ENCODE measurements at regions not wholly inside any gene's neighbourhood (a gene's known extent, or its start where the extent isn't known, plus 50 kb on each side); places are given as distances from the start of the nearest gene placed in this dataset.

- no peak for TF ChIP-seq CTCF (conservative IDR thresholded peaks at IDR 0.05; ENCODE audit: low read depth in 2 of 2)
Observed at GRCh38 chr3:71944482-71945065, 159.6 kb upstream of the PROK2 start (continued).

- Mint-ChIP-seq H3K36me3 (ENCODE audit: low read depth) (no peaks in the 10 kb centered on the region), H3K4me3 (no peak overlapping the region), H3K9me3 (no peaks in the 10 kb centered on the region), H3K27me3 (ENCODE audit: insufficient read depth, low read depth, poor library complexity) (peaks cover 9% of the 10 kb centered on the region), H3K27ac (no peak overlapping the region), H3K4me1 (peaks cover 9% of the 10 kb centered on the region; the same call in 2 of the 3 replicates)
- TF ChIP-seq CTCF (conservative IDR thresholded peaks at IDR 0.05; ENCODE audit: low read depth in 2 of 2): peak; percentile 20 to 36; a peak in 2 of 4 replicates
- no peak for TF ChIP-seq JUNB (IDR thresholded peaks at IDR 0.05; ENCODE audit: unreplicated experiment)
- no peaks in the 10 kb centered on the region for H4K20me1 ChIP-seq (replicated peaks; ENCODE audit: insufficient read depth)
- ATAC-seq (peak; percentile 88), DNase-seq (ENCODE audit: low spot score) (peak; percentile 42)
- no peaks in the 10 kb centered on the region for H3K79me2 ChIP-seq (replicated peaks; ENCODE audit: insufficient read depth)
- H3K27me3 ChIP-seq (ENCODE audit: insufficient read depth): no peaks in the 10 kb centered on the region
- H3K4me1 ChIP-seq (ENCODE audit: insufficient read depth): no peaks in the 10 kb centered on the region
- peaks cover 4% of the 10 kb centered on the region; the same call in 1 of the 2 replicates for H3K9me2 ChIP-seq (ENCODE audit: insufficient read depth)
- no peak overlapping the region for H3K27ac ChIP-seq (ENCODE audit: low read depth)
- H3F3A ChIP-seq (replicated peaks; ENCODE audit: low read depth): no peaks in the 10 kb centered on the region
- H3K36me3 ChIP-seq (ENCODE audit: insufficient read depth): no peaks in the 10 kb centered on the region
- H3K4me3 ChIP-seq: no peak overlapping the region
- H2AFZ ChIP-seq: no peak overlapping the region; the same call in 1 of the 2 replicates
- H3K4me2 ChIP-seq: no peak overlapping the region
Observed at GRCh38 chr3:71942432-71943187, 157.7 kb upstream of the PROK2 start.

- H3K27ac Mint-ChIP-seq: no peak overlapping the region
- H3K4me1 Mint-ChIP-seq: peaks cover 9% of the 10 kb centered on the region; the same call in 2 of the 3 replicates
- ATAC-seq: no peak
- Histone ChIP-seq H3K4me2 (no peak overlapping the region), H3K27ac (ENCODE audit: low read depth) (no peak overlapping the region), H3F3A (replicated peaks; ENCODE audit: low read depth) (no peaks in the 10 kb centered on the region), H3K9me2 (ENCODE audit: insufficient read depth) (peaks cover 4% of the 10 kb centered on the region; the same call in 1 of the 2 replicates), H2AFZ (no peak overlapping the region), H3K27me3 (ENCODE audit: insufficient read depth) (no peaks in the 10 kb centered on the region), H4K20me1 (replicated peaks; ENCODE audit: insufficient read depth) (no peaks in the 10 kb centered on the region), H3K36me3 (ENCODE audit: insufficient read depth) (no peaks in the 10 kb centered on the region), H3K4me3 (no peak overlapping the region), H3K4me1 (ENCODE audit: insufficient read depth) (no peaks in the 10 kb centered on the region), H3K79me2 (replicated peaks; ENCODE audit: insufficient read depth) (no peaks in the 10 kb centered on the region)
- no peaks in the 10 kb centered on the region for H3K9me3 Mint-ChIP-seq
- H3K36me3 Mint-ChIP-seq (ENCODE audit: low read depth): no peaks in the 10 kb centered on the region
- peaks cover 9% of the 10 kb centered on the region for H3K27me3 Mint-ChIP-seq (ENCODE audit: insufficient read depth, low read depth, poor library complexity)
- DNase-seq (ENCODE audit: low spot score): no peak
- no peak overlapping the region for H3K4me3 Mint-ChIP-seq
- no peak for TF ChIP-seq ETS1 (IDR thresholded peaks at IDR 0.05)
- no peak for TF ChIP-seq STAT1 (IDR thresholded peaks at IDR 0.05; ENCODE audit: unreplicated experiment)
- no peak for TF ChIP-seq ZNF331 (CRISPR knock-in tag; IDR thresholded peaks at IDR 0.05; ENCODE audit: low read depth)
- no peak for TF ChIP-seq ZNF462 (CRISPR knock-in tag; IDR thresholded peaks at IDR 0.05)
- no peak for TF ChIP-seq JUNB (IDR thresholded peaks at IDR 0.05; ENCODE audit: unreplicated experiment)
Observed at GRCh38 chr3:71940486-71940885, 155.5 kb upstream of the PROK2 start.
